SHP77 treated with DMSO at 0.1 percent for 48 hours (cell line): ENCODE measurements at regions not wholly inside any gene's neighbourhood (a gene's known extent, or its start where the extent isn't known, plus 50 kb on each side); places are given as distances from the start of the nearest gene placed in this dataset.

Experiments used
- DNase-seq: peaks from one replicate; lab custom pipeline; 2025; lab: John Stamatoyannopoulos, UW

GRCh38 chr6:82740072-82740471 lies 325.6 kb downstream of the UBE3D start:
- no peak for DNase-seq

GRCh38 chr6:82741325-82741995 lies 324.2 kb downstream of the UBE3D start:
- no peak for DNase-seq

GRCh38 chr6:82741996-82742385 lies 323.6 kb downstream of the UBE3D start:
- no peak for DNase-seq

- DNase-seq = no peak
These were observed 321.2 kb downstream of the UBE3D start for GRCh38 chr6:82744286-82745015.

- DNase-seq = no peak
These were observed 315.1 kb downstream of the UBE3D start for GRCh38 chr6:82750556-82750955.

GRCh38 chr6:82751718-82752117 lies 313.9 kb downstream of the UBE3D start:
- no peak for DNase-seq

- no peak for DNase-seq
These were observed 303.8 kb downstream of the UBE3D start for GRCh38 chr6:82761674-82762345.

GRCh38 chr6:82766476-82766875 lies 299.2 kb downstream of the UBE3D start:
- DNase-seq = no peak

- DNase-seq = no peak
These were observed 298.6 kb downstream of the UBE3D start for GRCh38 chr6:82767037-82767436.

- no peak for DNase-seq
These were observed 298.2 kb downstream of the UBE3D start for GRCh38 chr6:82767447-82767846.

GRCh38 chr6:82772851-82773717 lies 292.6 kb downstream of the UBE3D start:
- no peak for DNase-seq

GRCh38 chr6:82775361-82775760 lies 290.3 kb downstream of the UBE3D start:
- DNase-seq = no peak

- no peak for DNase-seq
These were observed 289.7 kb downstream of the UBE3D start for GRCh38 chr6:82775981-82776380.

- no peak for DNase-seq
These were observed 286.6 kb downstream of the UBE3D start for GRCh38 chr6:82779041-82779440.

- no peak for DNase-seq
These were observed 285.3 kb downstream of the UBE3D start for GRCh38 chr6:82780334-82780733.

GRCh38 chr6:82781620-82782204 lies 283.9 kb downstream of the UBE3D start:
- DNase-seq = no peak

GRCh38 chr6:82783587-82784236 lies 281.9 kb downstream of the UBE3D start:
- peak; percentile 20 for DNase-seq

GRCh38 chr6:82785206-82785605 lies 280.4 kb downstream of the UBE3D start:
- DNase-seq = no peak

GRCh38 chr6:82786248-82786647 lies 279.4 kb downstream of the UBE3D start:
- DNase-seq = peak; percentile 95

- DNase-seq = no peak
These were observed 269.7 kb downstream of the UBE3D start for GRCh38 chr6:82795940-82796339.

GRCh38 chr6:82801083-82801482 lies 264.6 kb downstream of the UBE3D start:
- no peak for DNase-seq
